HepG2 (cell line): ENCODE measurements at regions not wholly inside any gene's neighbourhood (a gene's known extent, or its start where the extent isn't known, plus 50 kb on each side); places are given as distances from the start of the nearest gene placed in this dataset.

Source experiments
- ATAC-seq: fragments of 200-7000 bp; cut with Tn5 transposase; 3 replicates; pipeline ENCODE4 v1.9.1; 2020; ENCODE audit warnings: mild to moderate bottlenecking, moderate library complexity
- BruUV-seq: library from RNA; stranded (reverse); fragments of 400-500 nt; replicated peaks from 2 replicates; lab custom pipeline; 2021; lab: Mats Ljungman, UMichigan
- CTCF ChIA-PET: fragments of 300-600 bp; formaldehyde crosslinking; extraction: SDS; loops from one replicate; lab custom pipeline; 2021; ENCODE audit warnings: low total read pairs, inconsistent platforms, low intra/inter-chr PET ratio; lab: Yijun Ruan, JAX
- POLR2A ChIA-PET: fragments of 350-600 bp; sonication (Branson Sonifier 250); formaldehyde crosslinking; loops from one replicate; lab custom pipeline; 2020; ENCODE audit warnings: antibody characterized with exemption, inconsistent platforms; lab: Yijun Ruan, JAX
- DNase-seq: peaks from one replicate; pipeline ENCODE4 v3.0.0-alpha.2; 2015; ENCODE audit warnings: low spot score
- FAIRE-seq: peaks from 3 replicates; lab custom pipeline; 2011; peaks lifted over from hg19 to GRCh38; lab: Jason Lieb, UNC
- H2AFZ ChIP-seq: one replicate; pipeline ENCODE4 v1.6.1; 2011; ENCODE audit warnings: low read length, inconsistent platforms
- H3K27ac ChIP-seq: fragments of 300-600 bp; 3 replicates; pipeline ENCODE4 v1.8.0; 2011; ENCODE audit warnings: mixed run types, mild to moderate bottlenecking, mixed read lengths, low read length, inconsistent platforms; ENCODE audit not compliant: insufficient read depth; ENCODE audit errors: extremely low read length
- H3K27me3 ChIP-seq, 2 experiments: fragments of 200-600 bp in 1 of 2; 2 replicates in 1 of 2; 3 replicates in 1 of 2; pipeline versions ENCODE4 v1.6.0 to v1.8.0; 2011; ENCODE audit warnings: low read length in 2 of 2, mild to moderate bottlenecking in 2 of 2, moderate library complexity in 2 of 2, inconsistent platforms in 1 of 2; ENCODE audit not compliant: insufficient read depth in 2 of 2, control insufficient read depth in 1 of 2
- H3K36me3 ChIP-seq, 2 experiments: fragments of 200-600 bp in 1 of 2; replicated peaks in 1 of 2; 2 replicates in 1 of 2; 3 replicates in 1 of 2; pipeline versions ENCODE4 v1.5.1 to v1.8.0; 2011; ENCODE audit warnings: low read length in 2 of 2, inconsistent platforms in 1 of 2; ENCODE audit not compliant: insufficient read depth in 2 of 2, control insufficient read depth in 1 of 2
- H3K4me1 ChIP-seq: 2 replicates; pipeline ENCODE4 v1.5.1; 2012; ENCODE audit warnings: low read length, inconsistent platforms; ENCODE audit not compliant: insufficient read depth
- H3K4me2 ChIP-seq: 2 replicates; pipeline ENCODE4 v1.6.0; 2011; ENCODE audit warnings: low read depth, low read length, inconsistent platforms
- H3K4me3 ChIP-seq, 3 experiments: fragments of 200-600 bp in 1 of 3; sonication (generic), shearing (Covaris generic) in 1 of 3; replicated peaks in 1 of 3; 2 replicates each; pipeline ENCODE4 v1.5.1; 2011 to 2016; ENCODE audit warnings: low read length in 3 of 3, inconsistent platforms in 2 of 3, low read depth in 2 of 3, mild to moderate bottlenecking in 2 of 3, control low read depth in 1 of 3, mixed read lengths in 1 of 3; ENCODE audit not compliant: insufficient read depth in 1 of 3
- H3K79me2 ChIP-seq: one replicate; pipeline ENCODE4 v1.6.1; 2011; ENCODE audit warnings: low read length, inconsistent platforms; ENCODE audit not compliant: insufficient read depth
- H3K9ac ChIP-seq: 2 replicates; pipeline ENCODE4 v1.6.0; 2011; ENCODE audit warnings: mild to moderate bottlenecking, low read depth, low read length, inconsistent platforms; ENCODE audit not compliant: insufficient read depth
- H3K9me3 ChIP-seq: 2 replicates; pipeline ENCODE4 v1.5.1; 2012; ENCODE audit warnings: mild to moderate bottlenecking, low read length
- H4K20me1 ChIP-seq: 2 replicates; pipeline ENCODE4 v1.6.0; 2011; ENCODE audit warnings: inconsistent platforms, mild to moderate bottlenecking, low read length, moderate library complexity; ENCODE audit not compliant: insufficient read depth
- CREM ChIP-seq, 2 experiments: sonication (generic) in 1 of 2; formaldehyde crosslinking in 1 of 2; IDR thresholded peaks; 2 replicates each; pipeline versions ENCODE4 v1.4.0 to v1.6.1; 2016 to 2020; ENCODE audit warnings: antibody characterized with exemption in 1 of 2, mild to moderate bottlenecking in 1 of 2, missing genetic modification reagents in 1 of 2
- ZIK1 ChIP-seq: sonication (generic); formaldehyde crosslinking; IDR thresholded peaks from 2 replicates; pipeline ENCODE4 v1.5.0; 2020; ENCODE audit warnings: mild to moderate bottlenecking, low read depth, missing genetic modification reagents, borderline replicate concordance
- ZKSCAN8 ChIP-seq: IDR thresholded peaks from 2 replicates; pipeline ENCODE4 v1.6.1; 2016; ENCODE audit warnings: borderline replicate concordance, missing genetic modification reagents, missing compliant biosample characterization
- ZNF556 ChIP-seq: sonication (generic); formaldehyde crosslinking; IDR thresholded peaks from 2 replicates; pipeline ENCODE4 v1.4.0; 2020; ENCODE audit warnings: mild to moderate bottlenecking, missing genetic modification reagents, borderline replicate concordance
- WGBS: methylation state at CpG from one replicate; pipeline ENCODE4 v1.1.6; 2017; ENCODE audit warnings: low lambda C conversion rate; 5-methylcytosine and 5-hydroxymethylcytosine counted together
- in situ Hi-C: cut with HindIII; loops from 2 replicates; pipeline ENCODE4 v1.10.0; 2017; ENCODE audit warnings: low pct_unique_long_range_greater_than_20kb; ENCODE audit not compliant: extremely low pct_ligation_motif_present
- intact Hi-C: fragments of 100-400 bp; cut with micrococcal nuclease; formaldehyde crosslinking; loops from one replicate; pipeline ENCODE4 v1.10.0; 2022; ENCODE audit not compliant: unreplicated experiment

- Histone ChIP-seq H3K9ac (no peak overlapping the region), H3K9me3 (no peaks in the 10 kb centered on the region), H3K36me3 (no peaks in the 10 kb centered on the region), H3K4me2 (no peak overlapping the region), H3K27me3 (no peaks in the 10 kb centered on the region), H3K79me2 (no peaks in the 10 kb centered on the region), H3K4me3 (no peak overlapping the region), H2AFZ (no peak overlapping the region), H3K27ac (no peak overlapping the region), H4K20me1 (no peaks in the 10 kb centered on the region), H3K4me1 (peaks cover 15% of the 10 kb centered on the region)
- intact Hi-C loops, result no loop called here
- 88% methylated on average over 1 of the region's 1 CpG for WGBS
- ATAC-seq (no peak), FAIRE-seq (no peak), DNase-seq (no peak)
- in situ Hi-C loops, result no loop called here
- ChIA-PET CTCF (no interaction called here), POLR2A (no interaction called here)
- TF ChIP-seq ZNF556 (CRISPR knock-in tag) (no peak), ZIK1 (CRISPR knock-in tag) (no peak), CREM (IDR thresholded peaks at IDR 0.05) (no peak), CREM (CRISPR knock-in tag; IDR thresholded peaks at IDR 0.05) (no peak)
- BruUV-seq, result no TSS peak
Observed at GRCh38 chr2:138333677-138334076, 167.9 kb upstream of the SPOPL start.

- intact Hi-C loops (no loop called here), in situ Hi-C loops (no loop called here)
- FAIRE-seq (no peak), DNase-seq (no peak), ATAC-seq (no peak)
- ChIA-PET POLR2A (no interaction called here), CTCF (no interaction called here)
- Histone ChIP-seq H3K4me3 (no peak overlapping the region), H3K79me2 (no peaks in the 10 kb centered on the region), H4K20me1 (no peaks in the 10 kb centered on the region), H3K27ac (no peak overlapping the region), H3K4me2 (no peak overlapping the region), H3K36me3 (no peaks in the 10 kb centered on the region), H3K4me1 (peaks cover 8% of the 10 kb centered on the region), H2AFZ (no peak overlapping the region), H3K9ac (no peak overlapping the region), H3K9me3 (no peaks in the 10 kb centered on the region), H3K27me3 (no peaks in the 10 kb centered on the region)
- BruUV-seq, result no TSS peak
- 76% methylated on average over 3 of the region's 3 CpGs for WGBS
- no peak for TF ChIP-seq ZKSCAN8
Observed at GRCh38 chr2:138334323-138334722, 167.2 kb upstream of the SPOPL start.
